Left kidney (tissue), 1 donor: ENCODE measurements at regions not wholly inside any gene's neighbourhood (a gene's known extent, or its start where the extent isn't known, plus 50 kb on each side); places are given as distances from the start of the nearest gene placed in this dataset.

Experiments used
- DNase-seq: peaks from one replicate; pipeline ENCODE4 v3.0.0-alpha.2; 2013

- DNase-seq = no peak
Measured at GRCh38 chr6:47932575-47932974, 150.7 kb downstream of the OPN5 start.

GRCh38 chr6:47924001-47924400 lies 142.2 kb downstream of the OPN5 start:
- no peak for DNase-seq

GRCh38 chr6:47922391-47922790 lies 140.6 kb downstream of the OPN5 start:
- no peak for DNase-seq

GRCh38 chr6:47919875-47920274 lies 138.0 kb downstream of the OPN5 start:
- DNase-seq = no peak

GRCh38 chr6:47917811-47918210 lies 136.0 kb downstream of the OPN5 start:
- DNase-seq = no peak

GRCh38 chr6:47917202-47917601 lies 135.4 kb downstream of the OPN5 start:
- no peak for DNase-seq

GRCh38 chr6:47915017-47915416 lies 133.2 kb downstream of the OPN5 start:
- DNase-seq = no peak

GRCh38 chr6:47908271-47908670 lies 126.4 kb downstream of the OPN5 start:
- DNase-seq = no peak

GRCh38 chr6:47905717-47906116 lies 123.9 kb downstream of the OPN5 start:
- no peak for DNase-seq

GRCh38 chr6:47897247-47897646 lies 115.4 kb downstream of the OPN5 start:
- peak; percentile 65 for DNase-seq

- DNase-seq = no peak
Measured at GRCh38 chr6:47890326-47890875, 108.6 kb downstream of the OPN5 start.

GRCh38 chr6:47879015-47879414 lies 97.2 kb downstream of the OPN5 start:
- DNase-seq = no peak
